ENCODE measurements at regions not wholly inside any gene's neighbourhood (a gene's known extent, or its start where the extent isn't known, plus 50 kb on each side); places are given as distances from the start of the nearest gene placed in this dataset.

- no peak for TF ChIP-seq CTCF (conservative IDR thresholded peaks at IDR 0.05; ENCODE audit: low read length)
- TF ChIP-seq EZH2phosphoT487 (IDR thresholded peaks at IDR 0.05; ENCODE audit: borderline replicate concordance, low read depth, low read length): no peak
These were observed 281.2 kb downstream of the SETD4 start for GRCh38 chr21:35779167-35779566.

Data from OCI-LY7 (cell line).